KBM-7 (cell line): ENCODE measurements at regions not wholly inside any gene's neighbourhood (a gene's known extent, or its start where the extent isn't known, plus 50 kb on each side); places are given as distances from the start of the nearest gene placed in this dataset.
A peak's percentile ranks its signal among the peaks of the same experiment; 100 is the strongest.

Source experiments
- DNase-seq: peaks from one replicate; pipeline ENCODE4 v3.0.0-alpha.2; 2015
- in situ Hi-C: fragments of 300-500 bp; cut with MboI; formaldehyde crosslinking; loops from 2 replicates; pipeline ENCODE4 v1.14.3; 2020; ENCODE audit warnings: low sequenced_read_pairs, low pct_unique_long_range_greater_than_20kb, mixed read lengths

GRCh38 chrX:20545538-20545937 is 278.8 kb upstream of the RPS6KA3 start:
- DNase-seq: no peak
- in situ Hi-C loops: loop anchor here (25.0 kb wide), 1 partner anchor 1167 kb away; no protein-coding TSS in a partner anchor

- in situ Hi-C loops: loop anchor here (25.0 kb wide), 1 partner anchor 1170 kb away; no protein-coding TSS in a partner anchor
- DNase-seq: no peak
These were observed 275.4 kb upstream of the RPS6KA3 start for GRCh38 chrX:20542072-20542471.

GRCh38 chrX:20538974-20539373 is 272.3 kb upstream of the RPS6KA3 start:
- in situ Hi-C loops: loop anchor here (25.0 kb wide), 1 partner anchor 1173 kb away; no protein-coding TSS in a partner anchor
- no peak for DNase-seq

- in situ Hi-C loops: loop anchor here (25.0 kb wide), 1 partner anchor 1181 kb away; no protein-coding TSS in a partner anchor
- no peak for DNase-seq
These were observed 265.0 kb upstream of the RPS6KA3 start for GRCh38 chrX:20531667-20532066.

GRCh38 chrX:20530406-20530921 is 263.8 kb upstream of the RPS6KA3 start:
- in situ Hi-C loops: loop anchor here (25.0 kb wide), 1 partner anchor 1182 kb away; no protein-coding TSS in a partner anchor
- DNase-seq: peak; percentile 75

- DNase-seq: no peak
- in situ Hi-C loops: loop anchor here (25.0 kb wide), 1 partner anchor 1183 kb away; no protein-coding TSS in a partner anchor
These were observed 263.0 kb upstream of the RPS6KA3 start for GRCh38 chrX:20529711-20530110.

GRCh38 chrX:20529301-20529700 is 262.6 kb upstream of the RPS6KA3 start:
- no peak for DNase-seq
- in situ Hi-C loops: loop anchor here (25.0 kb wide), 1 partner anchor 1183 kb away; no protein-coding TSS in a partner anchor

- DNase-seq: peak; percentile 55
- in situ Hi-C loops: loop anchor here (25.0 kb wide), 1 partner anchor 1185 kb away; no protein-coding TSS in a partner anchor
These were observed 260.9 kb upstream of the RPS6KA3 start for GRCh38 chrX:20527558-20528011.

GRCh38 chrX:20527041-20527440 is 260.3 kb upstream of the RPS6KA3 start:
- no peak for DNase-seq
- in situ Hi-C loops: loop anchor here (25.0 kb wide), 1 partner anchor 1185 kb away; no protein-coding TSS in a partner anchor

GRCh38 chrX:20523626-20524312 is 257.1 kb upstream of the RPS6KA3 start:
- in situ Hi-C loops: no loop called here
- DNase-seq: peak; percentile 37

- DNase-seq: no peak
- in situ Hi-C loops: no loop called here
These were observed 255.7 kb upstream of the RPS6KA3 start for GRCh38 chrX:20522420-20522819.

- no peak for DNase-seq
- in situ Hi-C loops: no loop called here
These were observed 254.5 kb upstream of the RPS6KA3 start for GRCh38 chrX:20521222-20521621.

GRCh38 chrX:20519826-20520225 is 253.1 kb upstream of the RPS6KA3 start:
- in situ Hi-C loops: no loop called here

GRCh38 chrX:20519146-20519545 is 252.4 kb upstream of the RPS6KA3 start:
- in situ Hi-C loops: no loop called here
- no peak for DNase-seq

More at GRCh38 chrX:20519826-20520225, 253.1 kb upstream of the RPS6KA3 start:
- no peak for DNase-seq

- in situ Hi-C loops: no loop called here
- no peak for DNase-seq
These were observed 250.9 kb upstream of the RPS6KA3 start for GRCh38 chrX:20517565-20517964.

GRCh38 chrX:20515841-20516461 is 249.2 kb upstream of the RPS6KA3 start:
- DNase-seq: peak; percentile 77
- in situ Hi-C loops: no loop called here

- no peak for DNase-seq
- in situ Hi-C loops: no loop called here
These were observed 247.6 kb upstream of the RPS6KA3 start for GRCh38 chrX:20514358-20514757.

GRCh38 chrX:20513185-20513584 is 246.5 kb upstream of the RPS6KA3 start:
- in situ Hi-C loops: no loop called here
- DNase-seq: no peak

- DNase-seq: no peak
- in situ Hi-C loops: no loop called here
These were observed 245.1 kb upstream of the RPS6KA3 start for GRCh38 chrX:20511792-20512191.
